Ovary (tissue), 7 donors: ENCODE measurements at regions not wholly inside any gene's neighbourhood (a gene's known extent, or its start where the extent isn't known, plus 50 kb on each side); places are given as distances from the start of the nearest gene placed in this dataset.

ENCODE experiments used
- DNase-seq, 5 donors: peaks; one replicate each; pipeline ENCODE4 v3.0.0-alpha.2; 2019 to 2020
- H3K27ac ChIP-seq, 2 donors: fragments of 200-600 bp; one replicate each; pipeline versions ENCODE4 v1.5.1 to v1.8.0; 2019 to 2022
- H3K27me3 ChIP-seq: fragments of 200-600 bp; one replicate; pipeline ENCODE4 v1.8.0; 2022
- H3K36me3 ChIP-seq: fragments of 200-600 bp; sonication (generic); one replicate; pipeline ENCODE4 v1.5.1; 2019
- H3K4me1 ChIP-seq: one replicate; pipeline ENCODE4 v1.8.1; 2013; ENCODE audit warnings: mild to moderate bottlenecking, moderate library complexity; ENCODE audit not compliant: insufficient read depth
- H3K4me3 ChIP-seq: fragments of 200-600 bp; sonication (generic); one replicate; pipeline ENCODE4 v1.5.1; 2017
- H3K9me3 ChIP-seq, 2 donors: fragments of 200-600 bp in 1 of 2; sonication (generic) in 1 of 2; one replicate each; pipeline versions ENCODE4 v1.5.1 to v1.8.1; 2013 to 2019; ENCODE audit warnings: mild to moderate bottlenecking in 1 of 2, moderate library complexity in 1 of 2
- EP300 ChIP-seq: sonication (generic); formaldehyde crosslinking; IDR thresholded peaks from one replicate; pipeline ENCODE4 v1.6.1; 2017; ENCODE audit warnings: antibody characterized with exemption
- POLR2A ChIP-seq: fragments of 450-650 bp; IDR thresholded peaks from one replicate; pipeline ENCODE4 v1.6.1; 2017; ENCODE audit warnings: antibody characterized with exemption, mild to moderate bottlenecking, moderate library complexity
- WGBS, 3 donors: extraction: QIAGEN DNeasy Blood & Tissue Kit in 1 of 3; methylation state at CpG; one replicate each; pipeline versions ENCODE4 v1.1.5 to v1.1.7; 2013 to 2017; 5-methylcytosine and 5-hydroxymethylcytosine counted together
- intact Hi-C, 4 donors: fragments of 100-400 bp; cut with DNase I; formaldehyde crosslinking; loops; one replicate each; pipeline versions ENCODE4 v1.11.0 to v1.15.1; 2022 to 2023
- TF ChIP-seq, protein P1 (sequence below), 3 donors: fragments of 450-650 bp in 2 of 3; fragments of 200-600 bp in 1 of 3; IDR thresholded peaks; one replicate each; pipeline versions ENCODE4 v1.5.1 to v1.8.0; 2016 to 2022; ENCODE audit warnings: antibody characterized with exemption in 3 of 3, mild to moderate bottlenecking in 1 of 3
- donor health status: DM: no; HTN: no; CAD: no; lungs with moderate emphysema.
- donor health status: DM: no; HTN: no; CAD: no.
- donor health status: Bipolar disorder and iron deficiency.
- donor health status: DM: no; HTN: no; CAD: no.
- donor health status: DM: yes; HTN: yes; CAD: no.

DNA sequence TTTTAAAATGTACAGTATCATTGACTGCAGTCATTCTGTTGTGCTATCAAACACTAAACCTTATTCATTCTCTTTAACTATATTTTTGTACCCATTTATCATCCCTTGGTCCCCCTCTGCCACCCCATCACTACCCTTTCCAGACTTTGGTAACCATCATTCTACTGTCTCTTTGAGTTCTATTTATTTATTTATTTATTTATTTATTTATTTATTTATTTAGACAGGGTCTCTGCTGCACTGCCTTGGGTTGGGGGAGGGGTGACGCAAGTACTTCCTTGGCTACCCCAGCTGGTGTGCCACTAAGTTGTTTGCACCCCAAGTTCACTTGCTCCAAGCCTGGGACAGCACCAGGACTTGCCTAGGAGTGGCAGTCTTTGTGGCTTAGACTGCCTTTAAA is 427.8 kb upstream of the NOVA1 start:
- TF ChIP-seq, protein P1, sequence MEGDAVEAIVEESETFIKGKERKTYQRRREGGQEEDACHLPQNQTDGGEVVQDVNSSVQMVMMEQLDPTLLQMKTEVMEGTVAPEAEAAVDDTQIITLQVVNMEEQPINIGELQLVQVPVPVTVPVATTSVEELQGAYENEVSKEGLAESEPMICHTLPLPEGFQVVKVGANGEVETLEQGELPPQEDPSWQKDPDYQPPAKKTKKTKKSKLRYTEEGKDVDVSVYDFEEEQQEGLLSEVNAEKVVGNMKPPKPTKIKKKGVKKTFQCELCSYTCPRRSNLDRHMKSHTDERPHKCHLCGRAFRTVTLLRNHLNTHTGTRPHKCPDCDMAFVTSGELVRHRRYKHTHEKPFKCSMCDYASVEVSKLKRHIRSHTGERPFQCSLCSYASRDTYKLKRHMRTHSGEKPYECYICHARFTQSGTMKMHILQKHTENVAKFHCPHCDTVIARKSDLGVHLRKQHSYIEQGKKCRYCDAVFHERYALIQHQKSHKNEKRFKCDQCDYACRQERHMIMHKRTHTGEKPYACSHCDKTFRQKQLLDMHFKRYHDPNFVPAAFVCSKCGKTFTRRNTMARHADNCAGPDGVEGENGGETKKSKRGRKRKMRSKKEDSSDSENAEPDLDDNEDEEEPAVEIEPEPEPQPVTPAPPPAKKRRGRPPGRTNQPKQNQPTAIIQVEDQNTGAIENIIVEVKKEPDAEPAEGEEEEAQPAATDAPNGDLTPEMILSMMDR (IDR thresholded peaks at IDR 0.05), result no peak
- TF ChIP-seq POLR2A (no peak), EP300 (no peak)

DNA sequence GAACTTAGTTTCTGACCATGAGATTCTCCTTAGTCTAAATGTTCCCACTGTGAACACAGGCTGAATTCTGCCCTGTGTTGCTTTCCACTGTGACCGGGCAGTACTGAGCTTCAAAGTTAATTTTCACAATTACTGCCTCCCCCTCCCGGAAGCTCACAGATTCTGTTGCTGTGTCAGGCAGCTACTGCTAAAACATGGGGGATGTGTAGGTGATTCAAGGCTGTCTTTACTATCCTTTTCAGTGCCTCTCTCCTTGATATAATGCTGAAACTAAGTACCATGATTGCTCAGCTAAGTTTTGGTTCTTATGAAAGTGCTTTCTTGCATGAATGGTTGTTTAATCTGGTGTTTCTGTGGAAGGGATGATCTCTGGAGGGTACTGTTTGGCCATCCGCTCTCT is 428.3 kb upstream of the NOVA1 start:
- H3K27ac ChIP-seq, result no peak overlapping the region
- 64 to 83% (median 69%) methylated on average over 3 of the region's 3 CpGs for WGBS, 3 donors
- no peaks in the 10 kb centered on the region for H3K27me3 ChIP-seq
- intact Hi-C loops, result no loop called here
- DNase-seq, result no peak
- H3K9me3 ChIP-seq, result no peaks in the 10 kb centered on the region
- no peaks in the 10 kb centered on the region for H3K36me3 ChIP-seq
- no peak for TF ChIP-seq EP300
- TF ChIP-seq POLR2A, result no peak
- TF ChIP-seq, protein P1 (IDR thresholded peaks at IDR 0.05), result no peak
- no peak overlapping the region for H3K4me3 ChIP-seq
- no peaks in the 10 kb centered on the region for H3K4me1 ChIP-seq

More for the DNA sequence above, 427.8 kb upstream of the NOVA1 start:
- intact Hi-C loops, result no loop called here
- H3K27me3 ChIP-seq, result no peaks in the 10 kb centered on the region
- no peak overlapping the region for H3K4me3 ChIP-seq
- H3K27ac ChIP-seq, result no peak overlapping the region
- H3K4me1 ChIP-seq, result no peaks in the 10 kb centered on the region
- no peaks in the 10 kb centered on the region for H3K36me3 ChIP-seq
- H3K9me3 ChIP-seq, result no peaks in the 10 kb centered on the region
- 95 to 100% (median 97%) methylated on average over 1 of the region's 1 CpG for WGBS, 3 donors
- DNase-seq, result no peak

DNA sequence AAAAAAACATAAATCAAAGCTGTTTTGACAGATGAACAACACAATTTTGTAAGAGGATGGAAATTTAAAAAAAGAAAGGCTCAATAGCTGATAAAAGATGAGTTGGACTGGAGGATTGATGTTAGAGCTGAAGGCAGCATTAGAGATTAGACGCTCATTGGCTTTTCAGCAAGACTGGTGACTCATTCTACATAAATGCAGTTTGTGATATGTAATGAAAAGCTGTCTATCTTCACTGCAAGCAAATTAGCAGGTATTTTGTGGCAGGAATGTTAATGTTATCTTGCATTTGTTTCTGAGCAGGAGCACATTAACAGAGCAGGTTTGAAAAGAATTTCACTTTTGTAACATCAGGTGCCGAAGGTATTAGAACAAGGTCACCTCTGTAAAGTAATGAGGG is 442.7 kb upstream of the NOVA1 start:
- Histone ChIP-seq H3K9me3 (no peaks in the 10 kb centered on the region), H3K4me1 (no peaks in the 10 kb centered on the region), H3K36me3 (no peaks in the 10 kb centered on the region), H3K4me3 (no peak overlapping the region), H3K27me3 (no peaks in the 10 kb centered on the region), H3K27ac (no peak overlapping the region)
- no peak for TF ChIP-seq POLR2A
- TF ChIP-seq EP300, result no peak
- TF ChIP-seq, protein P1 (IDR thresholded peaks at IDR 0.05), result no peak
- intact Hi-C loops, result no loop called here
- WGBS, 3 donors, result 31 to 52% (median 37%) methylated on average over 2 of the region's 2 CpGs
- no peak for DNase-seq

DNA sequence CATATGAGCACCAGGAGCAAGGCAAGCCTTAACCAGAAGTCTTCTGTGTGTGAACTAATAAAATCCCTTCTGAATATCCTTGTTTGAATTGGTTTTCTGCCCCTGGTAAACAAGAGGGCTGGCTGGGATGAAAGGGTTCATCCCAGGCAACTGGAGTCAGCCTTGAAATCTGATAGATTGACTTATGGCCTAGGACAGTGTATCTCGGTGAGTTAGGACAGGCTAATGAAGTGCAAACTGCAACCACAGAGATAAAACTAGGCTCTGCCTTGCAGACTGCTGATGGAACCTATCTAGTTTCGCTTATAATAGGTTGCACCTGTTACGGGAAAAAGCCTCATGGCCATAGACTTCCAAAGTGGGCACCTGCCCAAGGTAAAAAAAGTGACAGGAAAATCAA is 451.9 kb upstream of the NOVA1 start:
- no peaks in the 10 kb centered on the region for H3K27me3 ChIP-seq
- no peaks in the 10 kb centered on the region for H3K36me3 ChIP-seq
- 65 to 75% (median 66%) methylated on average over 3 of the region's 3 CpGs for WGBS, 3 donors
- TF ChIP-seq, protein P1 (IDR thresholded peaks at IDR 0.05), result no peak
- TF ChIP-seq EP300 (no peak), POLR2A (no peak)
- H3K4me1 ChIP-seq, result no peaks in the 10 kb centered on the region
- H3K4me3 ChIP-seq, result no peak overlapping the region
- no peak overlapping the region for H3K27ac ChIP-seq
- intact Hi-C loops, result no loop called here
- no peak for DNase-seq
- no peaks in the 10 kb centered on the region for H3K9me3 ChIP-seq

DNA sequence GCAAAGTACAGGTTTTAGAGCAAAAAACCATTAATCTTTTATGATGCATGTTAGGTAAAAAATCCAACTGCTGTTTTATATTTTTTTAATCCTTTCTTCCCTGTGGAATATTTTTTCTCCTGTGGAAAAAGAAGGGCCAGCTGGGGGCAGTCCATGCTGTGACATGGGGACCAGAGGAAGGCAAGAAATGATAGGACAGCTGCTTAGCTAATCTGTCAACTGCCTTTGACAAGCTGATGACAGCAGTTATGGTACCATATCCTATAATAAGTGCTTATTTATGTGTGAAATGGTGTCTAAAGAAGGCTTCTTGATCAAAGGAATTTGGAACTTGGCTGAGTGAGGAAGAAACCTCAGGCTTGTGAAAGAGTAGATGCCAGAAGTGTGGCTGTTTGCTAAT is 452.4 kb upstream of the NOVA1 start:
- Histone ChIP-seq H3K36me3 (no peaks in the 10 kb centered on the region), H3K4me1 (no peaks in the 10 kb centered on the region), H3K27ac (no peak overlapping the region), H3K9me3 (no peaks in the 10 kb centered on the region), H3K27me3 (no peaks in the 10 kb centered on the region), H3K4me3 (no peak overlapping the region)
- no peak for TF ChIP-seq EP300
- TF ChIP-seq, protein P1 (IDR thresholded peaks at IDR 0.05), result no peak
- no peak for TF ChIP-seq POLR2A
- intact Hi-C loops, result no loop called here
- DNase-seq, result no peak
